GM23248 (cell line): ENCODE measurements at regions not wholly inside any gene's neighbourhood (a gene's known extent, or its start where the extent isn't known, plus 50 kb on each side); places are given as distances from the start of the nearest gene placed in this dataset.

Experiments
- DNase-seq: peaks from one replicate; pipeline ENCODE4 v3.0.0-alpha.2; 2015
- H2AFZ ChIP-seq: fragments of 200-600 bp; sonication (generic); 2 replicates; pipeline ENCODE4 v1.6.1; 2016; ENCODE audit warnings: antibody characterized with exemption
- H3F3A ChIP-seq: fragments of 200-600 bp; sonication (generic); 2 replicates; pipeline ENCODE4 v1.6.1; 2016; ENCODE audit warnings: mild to moderate bottlenecking, antibody characterized with exemption, mixed run types; ENCODE audit not compliant: insufficient read depth
- H3K27ac ChIP-seq: fragments of 200-600 bp; sonication (generic); 2 replicates; pipeline ENCODE4 v1.5.1; 2016; ENCODE audit warnings: mild to moderate bottlenecking
- H3K27me3 ChIP-seq: fragments of 200-600 bp; sonication (generic); replicated peaks from 2 replicates; pipeline ENCODE4 v1.6.1; 2016; ENCODE audit warnings: mild to moderate bottlenecking; ENCODE audit not compliant: insufficient read depth
- H3K36me3 ChIP-seq: fragments of 200-600 bp; sonication (generic); 2 replicates; pipeline ENCODE4 v1.6.1; 2016; ENCODE audit warnings: low read depth, mild to moderate bottlenecking
- H3K4me1 ChIP-seq: fragments of 200-600 bp; sonication (generic); 2 replicates; pipeline ENCODE4 v1.6.1; 2016; ENCODE audit warnings: mild to moderate bottlenecking; ENCODE audit not compliant: insufficient read depth
- H3K4me2 ChIP-seq: fragments of 200-600 bp; sonication (generic); one replicate; pipeline ENCODE4 v1.6.1; 2016; ENCODE audit warnings: mild to moderate bottlenecking; ENCODE audit not compliant: unreplicated experiment
- H3K4me3 ChIP-seq: fragments of 200-600 bp; sonication (generic); 2 replicates; pipeline ENCODE4 v1.5.1; 2016; ENCODE audit warnings: mild to moderate bottlenecking
- H3K79me2 ChIP-seq: fragments of 200-600 bp; sonication (generic); 2 replicates; pipeline ENCODE4 v1.6.1; 2016; ENCODE audit warnings: mild to moderate bottlenecking; ENCODE audit not compliant: insufficient read depth
- H3K9ac ChIP-seq: fragments of 200-600 bp; sonication (generic); 2 replicates; pipeline ENCODE4 v1.6.1; 2016; ENCODE audit warnings: mild to moderate bottlenecking
- H3K9me2 ChIP-seq: fragments of 200-600 bp; sonication (generic); 2 replicates; pipeline ENCODE4 v1.6.1; 2016; ENCODE audit warnings: mixed run types, mild to moderate bottlenecking, moderate library complexity; ENCODE audit not compliant: insufficient read depth
- H3K9me3 ChIP-seq: fragments of 200-600 bp; sonication (generic); one replicate; pipeline ENCODE4 v1.6.1; 2017; ENCODE audit warnings: low read depth
- H4K20me1 ChIP-seq: fragments of 200-600 bp; sonication (generic); 2 replicates; pipeline ENCODE4 v1.6.0; 2016; ENCODE audit not compliant: insufficient read depth
- EZH2 ChIP-seq: fragments of 200-600 bp; sonication (generic); IDR thresholded peaks from 2 replicates; pipeline ENCODE4 v1.6.1; 2018; ENCODE audit warnings: antibody characterized with exemption, mild to moderate bottlenecking; ENCODE audit not compliant: insufficient read depth, poor library complexity, severe bottlenecking
- EZH2phosphoT487 ChIP-seq: fragments of 200-600 bp; sonication (generic); IDR thresholded peaks from 2 replicates; pipeline ENCODE4 v1.6.1; 2018; ENCODE audit warnings: antibody characterized with exemption, moderate library complexity, mild to moderate bottlenecking, low read depth; ENCODE audit not compliant: insufficient read depth
- WGBS, 2 experiments: methylation state at CpG; one replicate each; pipeline ENCODE4 v1.1.6; 2015 to 2017; ENCODE audit warnings: low lambda C conversion rate in 2 of 2, low coverage in 1 of 2; ENCODE audit errors: missing lambda C conversion rate in 2 of 2; 5-methylcytosine and 5-hydroxymethylcytosine counted together
- in situ Hi-C: fragments of 300-500 bp; cut with MboI; formaldehyde crosslinking; loops from 2 replicates; pipeline ENCODE4 v1.15.0; 2020

DNA sequence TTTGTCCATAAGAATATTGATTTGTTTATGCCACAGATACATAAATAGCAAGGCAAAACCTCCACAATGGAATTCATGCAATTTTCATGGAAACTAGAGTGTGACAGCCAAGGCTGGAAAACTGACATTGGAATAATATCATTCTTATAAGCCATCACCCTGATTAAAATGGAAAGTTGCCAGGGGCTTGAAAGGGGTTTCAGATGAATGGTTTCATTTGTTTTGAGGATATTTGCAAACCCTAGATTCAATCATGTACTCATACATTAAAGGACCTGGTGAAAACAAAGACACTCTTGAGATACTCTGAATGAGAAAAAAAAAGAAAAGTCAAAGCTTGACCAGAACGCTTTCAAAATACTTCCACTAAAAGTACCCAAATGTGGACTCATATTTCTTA is 205.7 kb downstream of the DIO2 start:
- Histone ChIP-seq H3K9ac (no peak overlapping the region), H4K20me1 (no peaks in the 10 kb centered on the region), H3K4me2 (no peak overlapping the region), H2AFZ (no peak overlapping the region), H3F3A (no peaks in the 10 kb centered on the region), H3K27ac (no peak overlapping the region), H3K4me1 (no peaks in the 10 kb centered on the region), H3K9me3 (peaks cover 2% of the 10 kb centered on the region), H3K36me3 (no peaks in the 10 kb centered on the region), H3K27me3 (no peaks in the 10 kb centered on the region), H3K4me3 (no peak overlapping the region), H3K79me2 (no peaks in the 10 kb centered on the region), H3K9me2 (no peaks in the 10 kb centered on the region)
- WGBS, 2 experiments, result 56 to 59% methylated on average over 1 of the region's 1 CpG
- in situ Hi-C loops, result no loop called here
- TF ChIP-seq EZH2phosphoT487 (no peak), EZH2 (no peak)
- no peak for DNase-seq

GRCh38 chr14:80004871-80005270 is 206.4 kb downstream of the DIO2 start:
- TF ChIP-seq EZH2phosphoT487 (no peak), EZH2 (no peak)
- H3K4me3 ChIP-seq, result no peak overlapping the region
- H3K27me3 ChIP-seq, result no peaks in the 10 kb centered on the region
- no peak overlapping the region for H3K27ac ChIP-seq
- no peaks in the 10 kb centered on the region for H3K36me3 ChIP-seq
- H4K20me1 ChIP-seq, result no peaks in the 10 kb centered on the region
- H3K4me2 ChIP-seq, result no peak overlapping the region
- no peaks in the 10 kb centered on the region for H3K79me2 ChIP-seq
- in situ Hi-C loops, result no loop called here
- 26 to 41% methylated on average over 3 of the region's 3 CpGs for WGBS, 2 experiments
- H3K9me3 ChIP-seq, result peaks cover 2% of the 10 kb centered on the region
- no peak overlapping the region for H3K9ac ChIP-seq
- H3F3A ChIP-seq, result no peaks in the 10 kb centered on the region
- DNase-seq, result no peak
- H2AFZ ChIP-seq, result no peak overlapping the region
- no peaks in the 10 kb centered on the region for H3K9me2 ChIP-seq
- no peaks in the 10 kb centered on the region for H3K4me1 ChIP-seq

DNA sequence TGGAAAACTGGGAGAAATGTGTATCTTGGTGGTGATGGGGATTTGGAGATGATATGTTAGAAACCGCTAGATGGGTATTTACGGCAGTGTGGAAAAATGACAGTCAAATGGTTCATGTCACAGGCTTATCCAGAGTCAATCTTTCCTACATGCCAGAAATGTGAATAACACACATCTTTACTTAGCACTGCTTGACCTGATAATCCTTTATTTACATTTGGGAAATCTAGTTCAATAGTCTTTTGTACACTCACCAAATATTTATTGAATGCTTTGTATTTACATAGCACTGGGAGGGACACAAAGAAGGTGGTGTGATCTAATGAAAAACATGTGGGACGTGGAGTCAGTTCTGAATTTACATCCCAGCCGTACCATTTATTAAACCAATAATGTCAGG is 208.2 kb downstream of the DIO2 start:
- WGBS, 2 experiments, result 47 to 48% methylated on average over 4 of the region's 4 CpGs
- H3K9me3 ChIP-seq, result peaks cover 2% of the 10 kb centered on the region
- no peaks in the 10 kb centered on the region for H4K20me1 ChIP-seq
- H2AFZ ChIP-seq, result no peak overlapping the region
- H3K27me3 ChIP-seq, result no peaks in the 10 kb centered on the region
- no peak overlapping the region for H3K4me2 ChIP-seq
- no peak overlapping the region for H3K27ac ChIP-seq
- in situ Hi-C loops, result no loop called here
- no peaks in the 10 kb centered on the region for H3K9me2 ChIP-seq
- no peaks in the 10 kb centered on the region for H3K79me2 ChIP-seq
- DNase-seq, result no peak
- no peaks in the 10 kb centered on the region for H3F3A ChIP-seq
- no peak for TF ChIP-seq EZH2phosphoT487
- TF ChIP-seq EZH2, result no peak
- no peak overlapping the region for H3K4me3 ChIP-seq
- H3K36me3 ChIP-seq, result no peaks in the 10 kb centered on the region
- H3K4me1 ChIP-seq, result no peaks in the 10 kb centered on the region
- H3K9ac ChIP-seq, result no peak overlapping the region

DNA sequence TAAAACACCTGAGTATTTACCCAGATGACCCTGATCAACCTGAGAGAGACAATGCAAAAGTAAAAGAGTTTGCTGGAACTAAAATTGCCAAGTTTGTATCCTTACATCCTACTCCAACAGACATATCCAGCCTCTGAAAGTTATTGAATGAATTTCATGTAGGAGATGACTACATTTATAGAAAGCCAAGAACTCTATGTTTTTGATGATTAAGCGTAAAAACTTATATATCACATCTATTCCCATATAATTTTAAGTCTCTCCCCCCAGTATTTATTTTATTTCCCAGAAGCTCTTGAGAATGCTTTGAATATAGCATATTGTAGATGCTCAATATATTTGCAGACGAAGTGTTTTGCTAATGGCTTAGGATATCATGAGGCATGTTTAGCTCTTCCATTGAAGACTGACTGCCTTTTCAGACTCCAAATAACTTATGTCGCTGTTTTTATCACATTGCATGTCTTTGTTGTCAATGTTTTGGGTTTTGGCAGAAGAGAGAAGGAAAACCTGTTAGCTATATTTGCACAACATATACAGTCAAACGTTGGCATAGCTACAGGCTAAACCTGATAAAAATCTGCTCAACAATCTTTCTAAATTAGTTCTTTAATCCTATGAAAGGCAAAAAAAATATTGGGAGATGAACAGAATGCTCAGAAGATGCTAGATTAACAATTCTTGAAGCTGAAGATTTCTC is 213.6 kb downstream of the DIO2 start:
- Histone ChIP-seq H3F3A (no peaks in the 10 kb centered on the region), H3K4me2 (no peak overlapping the region), H3K27ac (no peak overlapping the region), H2AFZ (no peak overlapping the region), H3K9ac (no peak overlapping the region), H3K4me3 (no peak overlapping the region), H4K20me1 (no peaks in the 10 kb centered on the region), H3K9me3 (peaks cover 2% of the 10 kb centered on the region), H3K79me2 (no peaks in the 10 kb centered on the region), H3K4me1 (no peaks in the 10 kb centered on the region), H3K36me3 (no peaks in the 10 kb centered on the region), H3K9me2 (no peaks in the 10 kb centered on the region), H3K27me3 (no peaks in the 10 kb centered on the region)
- in situ Hi-C loops, result no loop called here
- no peak for DNase-seq
- TF ChIP-seq EZH2phosphoT487, result no peak
- TF ChIP-seq EZH2, result no peak
- WGBS, 2 experiments, result 27 to 40% methylated on average over 4 of the region's 4 CpGs
